ENCODE measurements at regions not wholly inside any gene's neighbourhood (a gene's known extent, or its start where the extent isn't known, plus 50 kb on each side); places are given as distances from the start of the nearest gene placed in this dataset.

- Histone ChIP-seq H3K27ac (ENCODE audit: low read depth, low read length, poor library complexity, severe bottlenecking) (no peak overlapping the region), H3K9me2 (ENCODE audit: insufficient read depth, low read length) (no peaks in the 10 kb centered on the region), H3K79me2 (ENCODE audit: insufficient read depth, low read depth, low read length) (no peaks in the 10 kb centered on the region), H4K20me1 (ENCODE audit: insufficient read depth, low read length) (no peaks in the 10 kb centered on the region), H3K4me3 (ENCODE audit: low read depth, low read length, poor library complexity, severe bottlenecking) (no peak overlapping the region), H3K4me2 (ENCODE audit: low read length) (no peak overlapping the region), H3K9me3 (ENCODE audit: low read length) (no peaks in the 10 kb centered on the region), H2AFZ (ENCODE audit: low read length) (no peak overlapping the region), H3K4me1 (ENCODE audit: insufficient read depth, low read length, poor library complexity, severe bottlenecking) (no peaks in the 10 kb centered on the region), H3K36me3 (ENCODE audit: insufficient read depth, low read length) (no peaks in the 10 kb centered on the region)
- ChIA-PET CTCF (ENCODE audit: unreplicated experiment) (no interaction called here), POLR2A (no interaction called here)
- intact Hi-C loops (cut with micrococcal nuclease; ENCODE audit: unreplicated experiment) = no loop called here
- TF ChIP-seq EZH2phosphoT487 (IDR thresholded peaks at IDR 0.05; ENCODE audit: borderline replicate concordance, low read depth, low read length) = no peak
- TF ChIP-seq, protein P1, sequence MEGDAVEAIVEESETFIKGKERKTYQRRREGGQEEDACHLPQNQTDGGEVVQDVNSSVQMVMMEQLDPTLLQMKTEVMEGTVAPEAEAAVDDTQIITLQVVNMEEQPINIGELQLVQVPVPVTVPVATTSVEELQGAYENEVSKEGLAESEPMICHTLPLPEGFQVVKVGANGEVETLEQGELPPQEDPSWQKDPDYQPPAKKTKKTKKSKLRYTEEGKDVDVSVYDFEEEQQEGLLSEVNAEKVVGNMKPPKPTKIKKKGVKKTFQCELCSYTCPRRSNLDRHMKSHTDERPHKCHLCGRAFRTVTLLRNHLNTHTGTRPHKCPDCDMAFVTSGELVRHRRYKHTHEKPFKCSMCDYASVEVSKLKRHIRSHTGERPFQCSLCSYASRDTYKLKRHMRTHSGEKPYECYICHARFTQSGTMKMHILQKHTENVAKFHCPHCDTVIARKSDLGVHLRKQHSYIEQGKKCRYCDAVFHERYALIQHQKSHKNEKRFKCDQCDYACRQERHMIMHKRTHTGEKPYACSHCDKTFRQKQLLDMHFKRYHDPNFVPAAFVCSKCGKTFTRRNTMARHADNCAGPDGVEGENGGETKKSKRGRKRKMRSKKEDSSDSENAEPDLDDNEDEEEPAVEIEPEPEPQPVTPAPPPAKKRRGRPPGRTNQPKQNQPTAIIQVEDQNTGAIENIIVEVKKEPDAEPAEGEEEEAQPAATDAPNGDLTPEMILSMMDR (conservative IDR thresholded peaks at IDR 0.05; ENCODE audit: low read length) = no peak
- BruUV-seq (replicated peaks) = no TSS peak
- DNase-seq (ENCODE audit: low spot score) = no peak
Observed at GRCh38 chr11:45556851-45557707, 108.3 kb downstream of the CHST1 start.

- no TSS peak for BruUV-seq (replicated peaks)
- POLR2A ChIA-PET = no interaction called here
- CTCF ChIA-PET (ENCODE audit: unreplicated experiment) = no interaction called here
Observed at GRCh38 chr11:45554230-45554967, 111.0 kb downstream of the CHST1 start.

More at GRCh38 chr11:45554230-45554967, 111.0 kb downstream of the CHST1 start:
- H3K27ac ChIP-seq (ENCODE audit: low read depth, low read length, poor library complexity, severe bottlenecking) = no peak overlapping the region
- DNase-seq (ENCODE audit: low spot score) = no peak
- no peak overlapping the region for H3K4me3 ChIP-seq (ENCODE audit: low read depth, low read length, poor library complexity, severe bottlenecking)
- H3K36me3 ChIP-seq (ENCODE audit: insufficient read depth, low read length) = no peaks in the 10 kb centered on the region
- H4K20me1 ChIP-seq (ENCODE audit: insufficient read depth, low read length) = no peaks in the 10 kb centered on the region
- H3K79me2 ChIP-seq (ENCODE audit: insufficient read depth, low read depth, low read length) = no peaks in the 10 kb centered on the region
- no peak for TF ChIP-seq EZH2phosphoT487 (IDR thresholded peaks at IDR 0.05; ENCODE audit: borderline replicate concordance, low read depth, low read length)
- TF ChIP-seq, protein P1 (conservative IDR thresholded peaks at IDR 0.05; ENCODE audit: low read length) = no peak
- no peak overlapping the region for H3K4me2 ChIP-seq (ENCODE audit: low read length)
- intact Hi-C loops (cut with micrococcal nuclease; ENCODE audit: unreplicated experiment) = no loop called here
- no peaks in the 10 kb centered on the region for H3K9me3 ChIP-seq (ENCODE audit: low read length)
- no peak overlapping the region for H2AFZ ChIP-seq (ENCODE audit: low read length)
- no peaks in the 10 kb centered on the region for H3K4me1 ChIP-seq (ENCODE audit: insufficient read depth, low read length, poor library complexity, severe bottlenecking)
- no peaks in the 10 kb centered on the region for H3K9me2 ChIP-seq (ENCODE audit: insufficient read depth, low read length)
